C4-2B (cell line): ENCODE measurements at regions not wholly inside any gene's neighbourhood (a gene's known extent, or its start where the extent isn't known, plus 50 kb on each side); places are given as distances from the start of the nearest gene placed in this dataset.

Experiments used
- H3K27ac ChIP-seq: fragments of 450-650 bp; 2 replicates; pipeline ENCODE4 v1.5.1; 2017
- ZFX ChIP-seq: fragments of 450-650 bp; IDR thresholded peaks from 2 replicates; pipeline ENCODE4 v1.6.1; 2017
- TF ChIP-seq, protein P1 (sequence below): fragments of 450-650 bp; conservative IDR thresholded peaks from 2 replicates; pipeline ENCODE4 v1.5.1; 2017; ENCODE audit warnings: mild to moderate bottlenecking

DNA sequence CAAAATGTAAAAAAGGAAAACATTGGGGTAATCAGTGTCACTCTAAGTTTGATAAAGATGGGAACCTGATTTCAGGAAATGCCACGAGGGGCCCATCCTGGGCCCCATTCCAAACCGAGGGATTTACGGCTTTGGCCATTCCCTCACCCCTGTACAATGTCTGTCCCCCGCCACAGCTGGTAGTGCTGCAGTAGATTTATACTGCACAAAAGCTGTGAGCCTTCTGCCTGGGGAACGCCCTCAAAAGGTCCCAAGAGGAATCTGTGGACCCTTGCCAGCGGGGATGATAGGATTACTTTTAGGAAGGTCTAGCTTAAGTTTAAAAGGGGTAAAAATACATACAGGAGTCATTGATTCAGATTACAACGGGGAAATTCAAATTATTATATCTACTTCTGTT lies 173.4 kb upstream of the SGCG start:
- no peak overlapping the region for H3K27ac ChIP-seq
- TF ChIP-seq ZFX = no peak
- TF ChIP-seq, protein P1, sequence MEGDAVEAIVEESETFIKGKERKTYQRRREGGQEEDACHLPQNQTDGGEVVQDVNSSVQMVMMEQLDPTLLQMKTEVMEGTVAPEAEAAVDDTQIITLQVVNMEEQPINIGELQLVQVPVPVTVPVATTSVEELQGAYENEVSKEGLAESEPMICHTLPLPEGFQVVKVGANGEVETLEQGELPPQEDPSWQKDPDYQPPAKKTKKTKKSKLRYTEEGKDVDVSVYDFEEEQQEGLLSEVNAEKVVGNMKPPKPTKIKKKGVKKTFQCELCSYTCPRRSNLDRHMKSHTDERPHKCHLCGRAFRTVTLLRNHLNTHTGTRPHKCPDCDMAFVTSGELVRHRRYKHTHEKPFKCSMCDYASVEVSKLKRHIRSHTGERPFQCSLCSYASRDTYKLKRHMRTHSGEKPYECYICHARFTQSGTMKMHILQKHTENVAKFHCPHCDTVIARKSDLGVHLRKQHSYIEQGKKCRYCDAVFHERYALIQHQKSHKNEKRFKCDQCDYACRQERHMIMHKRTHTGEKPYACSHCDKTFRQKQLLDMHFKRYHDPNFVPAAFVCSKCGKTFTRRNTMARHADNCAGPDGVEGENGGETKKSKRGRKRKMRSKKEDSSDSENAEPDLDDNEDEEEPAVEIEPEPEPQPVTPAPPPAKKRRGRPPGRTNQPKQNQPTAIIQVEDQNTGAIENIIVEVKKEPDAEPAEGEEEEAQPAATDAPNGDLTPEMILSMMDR = no peak

GRCh38 chr13:23018143-23018542 lies 162.6 kb upstream of the SGCG start:
- TF ChIP-seq, protein P1 = no peak
- no peak for TF ChIP-seq ZFX
- no peak overlapping the region for H3K27ac ChIP-seq

DNA sequence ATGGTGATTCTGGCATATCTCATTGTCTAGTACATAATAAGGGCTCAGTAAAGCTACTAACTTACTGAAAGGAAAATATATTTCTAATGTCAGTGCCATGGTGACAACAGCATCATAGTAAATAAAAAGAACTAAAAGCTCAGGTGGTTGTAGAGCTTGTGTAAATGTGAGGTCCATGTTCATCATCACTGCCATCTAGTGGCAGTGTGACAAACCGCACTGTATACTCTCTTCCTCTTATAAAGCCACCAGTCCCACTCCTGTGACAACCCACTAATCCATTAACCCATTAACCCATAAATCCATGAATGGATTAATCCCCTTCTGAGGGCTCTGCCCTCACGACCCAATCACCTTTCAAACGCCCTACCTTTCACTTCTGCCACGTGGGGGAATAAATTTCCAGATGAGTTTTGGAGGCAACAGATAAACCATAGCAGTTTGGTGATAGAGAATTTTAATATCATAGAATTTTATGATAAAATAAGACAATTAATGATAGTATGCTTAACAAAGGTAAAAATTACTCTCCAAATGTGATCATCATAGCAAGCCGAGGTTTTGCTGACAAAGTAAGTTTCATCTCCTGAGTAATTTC lies 160.4 kb upstream of the SGCG start:
- H3K27ac ChIP-seq = no peak overlapping the region
- TF ChIP-seq, protein P1 = peak; percentile 100
- no peak for TF ChIP-seq ZFX

- TF ChIP-seq, protein P1 = no peak
- no peak for TF ChIP-seq ZFX
- no peak overlapping the region for H3K27ac ChIP-seq
These were observed 158.9 kb upstream of the SGCG start for GRCh38 chr13:23021906-23022305.

DNA sequence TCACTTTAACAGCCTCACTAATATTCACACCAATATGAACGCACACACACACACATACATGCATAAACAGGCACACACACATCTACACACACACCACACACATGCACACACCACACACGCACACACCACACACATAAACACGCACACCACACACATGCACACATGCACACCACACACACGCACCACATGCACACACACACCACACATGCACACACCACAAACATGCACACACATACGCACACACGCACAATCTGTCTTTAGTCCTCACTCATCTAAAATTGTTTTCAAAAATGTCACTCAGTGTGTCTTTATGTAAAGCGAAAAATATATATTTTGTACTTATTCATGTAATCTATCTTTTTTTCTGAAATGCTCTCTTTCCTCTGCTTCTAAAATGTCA lies 158.1 kb upstream of the SGCG start:
- no peak for TF ChIP-seq ZFX
- TF ChIP-seq, protein P1 = no peak
- no peak overlapping the region for H3K27ac ChIP-seq

GRCh38 chr13:23025864-23026608 lies 154.7 kb upstream of the SGCG start:
- TF ChIP-seq, protein P1 = no peak
- no peak for TF ChIP-seq ZFX
- no peak overlapping the region for H3K27ac ChIP-seq

GRCh38 chr13:23039266-23039935 lies 141.4 kb upstream of the SGCG start:
- H3K27ac ChIP-seq = no peak overlapping the region
- TF ChIP-seq, protein P1 = no peak
- TF ChIP-seq ZFX = no peak
